GM18511 (cell line): ENCODE measurements at regions not wholly inside any gene's neighbourhood (a gene's known extent, or its start where the extent isn't known, plus 50 kb on each side); places are given as distances from the start of the nearest gene placed in this dataset.
A peak's percentile ranks its signal among the peaks of the same experiment; 100 is the strongest.
"Not testable (repeated sequence)": the region's sequence is repeated elsewhere in the genome, so short reads cannot be mapped to it uniquely, and the experiment has no call there.

Source experiments
- ATAC-seq: cut with Tn5 transposase; IDR thresholded peaks from one replicate; pipeline ENCODE4 v1.9.1; 2021; ENCODE audit warnings: mild to moderate bottlenecking, moderate library complexity; ENCODE audit not compliant: unreplicated experiment

GRCh38 chr2:161046876-161047275, 113.4 kb upstream of the TANK start:
- no peak for ATAC-seq

- no peak for ATAC-seq
These were observed 111.9 kb upstream of the TANK start for GRCh38 chr2:161048317-161048716.

GRCh38 chr2:161049559-161049958, 110.7 kb upstream of the TANK start:
- no peak for ATAC-seq

GRCh38 chr2:161052214-161052613, 108.0 kb upstream of the TANK start:
- no peak for ATAC-seq

GRCh38 chr2:161055289-161055688, 104.9 kb upstream of the TANK start:
- no peak for ATAC-seq

GRCh38 chr2:161059388-161059787, 100.8 kb upstream of the TANK start:
- no peak for ATAC-seq

GRCh38 chr2:161061786-161062185, 98.4 kb upstream of the TANK start:
- no peak for ATAC-seq

GRCh38 chr2:161063157-161063945, 96.9 kb upstream of the TANK start:
- ATAC-seq = peak; percentile 96

GRCh38 chr2:161063946-161064306, 96.3 kb upstream of the TANK start:
- peak; percentile 47 for ATAC-seq

GRCh38 chr2:161067846-161068350, 92.3 kb upstream of the TANK start:
- no peak for ATAC-seq

- ATAC-seq = peak; percentile 48
These were observed 91.6 kb upstream of the TANK start for GRCh38 chr2:161068670-161069069.

- ATAC-seq = no peak
These were observed 89.3 kb upstream of the TANK start for GRCh38 chr2:161070693-161071479.

- not testable (repeated sequence) for ATAC-seq
These were observed 87.8 kb upstream of the TANK start for GRCh38 chr2:161072436-161072835.

GRCh38 chr2:161075701-161076100, 84.5 kb upstream of the TANK start:
- no peak for ATAC-seq

- ATAC-seq = no peak
These were observed 83.3 kb upstream of the TANK start for GRCh38 chr2:161076936-161077335.

GRCh38 chr2:161077367-161078210, 82.6 kb upstream of the TANK start:
- peak; percentile 89 for ATAC-seq

- peak; percentile 1 for ATAC-seq
These were observed 82.1 kb upstream of the TANK start for GRCh38 chr2:161078211-161078539.

- ATAC-seq = no peak
These were observed 75.1 kb upstream of the TANK start for GRCh38 chr2:161085149-161085548.

- peak; percentile 86 for ATAC-seq
These were observed 71.4 kb upstream of the TANK start for GRCh38 chr2:161088658-161089350.

GRCh38 chr2:161090411-161090810, 69.8 kb upstream of the TANK start:
- peak; percentile 59 for ATAC-seq

- ATAC-seq = no peak
These were observed 64.9 kb upstream of the TANK start for GRCh38 chr2:161095314-161095713.
